ENCODE measurements at regions not wholly inside any gene's neighbourhood (a gene's known extent, or its start where the extent isn't known, plus 50 kb on each side); places are given as distances from the start of the nearest gene placed in this dataset.

DNA sequence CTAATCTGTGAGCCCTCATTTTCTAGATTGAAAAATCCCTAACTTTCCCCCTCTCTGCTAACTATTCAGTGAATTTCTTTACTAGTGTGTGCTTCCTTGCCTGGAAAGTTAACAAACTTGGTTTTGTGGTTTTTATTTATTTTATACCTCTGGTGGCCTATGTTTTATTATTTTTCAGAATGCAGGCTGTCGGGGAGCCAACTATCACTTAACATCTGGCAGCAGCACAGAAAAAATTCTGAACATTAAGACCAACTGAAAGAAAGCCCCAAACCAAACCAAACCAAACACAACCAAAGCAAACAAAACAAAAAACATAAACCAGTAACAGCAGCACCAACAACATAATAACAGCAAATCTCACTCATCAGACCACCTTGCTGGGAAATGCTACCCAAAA, 109.0 kb upstream of the KL start:
- TF ChIP-seq RFX5 (IDR thresholded peaks at IDR 0.05) (no peak), JUNB (IDR thresholded peaks at IDR 0.05) (no peak), RARB (CRISPR knock-in tag; IDR thresholded peaks at IDR 0.05) (no peak), JUN (IDR thresholded peaks at IDR 0.05) (no peak), RNF2 (IDR thresholded peaks at IDR 0.05; ENCODE audit: borderline replicate concordance, low read depth) (no peak), EP300 (IDR thresholded peaks at IDR 0.05) (no peak), CBX2 (IDR thresholded peaks at IDR 0.05; ENCODE audit: borderline replicate concordance, low read depth) (no peak), BHLHE40 (IDR thresholded peaks at IDR 0.05; ENCODE audit: low read depth, low read length) (no peak), ESRRA (IDR thresholded peaks at IDR 0.05; ENCODE audit: borderline replicate concordance, low read length) (no peak)
- TF ChIP-seq, protein P1, sequence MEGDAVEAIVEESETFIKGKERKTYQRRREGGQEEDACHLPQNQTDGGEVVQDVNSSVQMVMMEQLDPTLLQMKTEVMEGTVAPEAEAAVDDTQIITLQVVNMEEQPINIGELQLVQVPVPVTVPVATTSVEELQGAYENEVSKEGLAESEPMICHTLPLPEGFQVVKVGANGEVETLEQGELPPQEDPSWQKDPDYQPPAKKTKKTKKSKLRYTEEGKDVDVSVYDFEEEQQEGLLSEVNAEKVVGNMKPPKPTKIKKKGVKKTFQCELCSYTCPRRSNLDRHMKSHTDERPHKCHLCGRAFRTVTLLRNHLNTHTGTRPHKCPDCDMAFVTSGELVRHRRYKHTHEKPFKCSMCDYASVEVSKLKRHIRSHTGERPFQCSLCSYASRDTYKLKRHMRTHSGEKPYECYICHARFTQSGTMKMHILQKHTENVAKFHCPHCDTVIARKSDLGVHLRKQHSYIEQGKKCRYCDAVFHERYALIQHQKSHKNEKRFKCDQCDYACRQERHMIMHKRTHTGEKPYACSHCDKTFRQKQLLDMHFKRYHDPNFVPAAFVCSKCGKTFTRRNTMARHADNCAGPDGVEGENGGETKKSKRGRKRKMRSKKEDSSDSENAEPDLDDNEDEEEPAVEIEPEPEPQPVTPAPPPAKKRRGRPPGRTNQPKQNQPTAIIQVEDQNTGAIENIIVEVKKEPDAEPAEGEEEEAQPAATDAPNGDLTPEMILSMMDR (IDR thresholded peaks at IDR 0.05), result no peak
- TF ChIP-seq, protein P2, sequence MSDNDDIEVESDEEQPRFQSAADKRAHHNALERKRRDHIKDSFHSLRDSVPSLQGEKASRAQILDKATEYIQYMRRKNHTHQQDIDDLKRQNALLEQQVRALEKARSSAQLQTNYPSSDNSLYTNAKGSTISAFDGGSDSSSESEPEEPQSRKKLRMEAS (IDR thresholded peaks at IDR 0.05), result no peak
- TF ChIP-seq, protein P3, sequence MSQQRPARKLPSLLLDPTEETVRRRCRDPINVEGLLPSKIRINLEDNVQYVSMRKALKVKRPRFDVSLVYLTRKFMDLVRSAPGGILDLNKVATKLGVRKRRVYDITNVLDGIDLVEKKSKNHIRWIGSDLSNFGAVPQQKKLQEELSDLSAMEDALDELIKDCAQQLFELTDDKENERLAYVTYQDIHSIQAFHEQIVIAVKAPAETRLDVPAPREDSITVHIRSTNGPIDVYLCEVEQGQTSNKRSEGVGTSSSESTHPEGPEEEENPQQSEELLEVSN (IDR thresholded peaks at IDR 0.05; ENCODE audit: borderline replicate concordance, low read depth), result no peak
